Adrenal gland (tissue), 5 donors: ENCODE measurements at regions not wholly inside any gene's neighbourhood (a gene's known extent, or its start where the extent isn't known, plus 50 kb on each side); places are given as distances from the start of the nearest gene placed in this dataset.

ENCODE experiments used
- POLR2A ChIP-seq, 2 donors: fragments of 450-650 bp; IDR thresholded peaks; one replicate each; pipeline ENCODE4 v1.6.1; 2017; ENCODE audit warnings: antibody characterized with exemption in 2 of 2, mild to moderate bottlenecking in 2 of 2, moderate library complexity in 1 of 2
- TF ChIP-seq, protein P1 (sequence below), 6 experiments: fragments of 450-650 bp in 4 of 6; fragments of 200-600 bp in 2 of 6; sonication (generic) in 1 of 6; IDR thresholded peaks; 1 replicate in 5 of 6; 2 replicates in 1 of 6; pipeline versions ENCODE4 v1.5.1 to v1.8.0; 2016 to 2021; ENCODE audit warnings: antibody characterized with exemption in 6 of 6, mild to moderate bottlenecking in 2 of 6, moderate library complexity in 1 of 6
- donor health status: DM: no; HTN: no; CAD: no.

DNA sequence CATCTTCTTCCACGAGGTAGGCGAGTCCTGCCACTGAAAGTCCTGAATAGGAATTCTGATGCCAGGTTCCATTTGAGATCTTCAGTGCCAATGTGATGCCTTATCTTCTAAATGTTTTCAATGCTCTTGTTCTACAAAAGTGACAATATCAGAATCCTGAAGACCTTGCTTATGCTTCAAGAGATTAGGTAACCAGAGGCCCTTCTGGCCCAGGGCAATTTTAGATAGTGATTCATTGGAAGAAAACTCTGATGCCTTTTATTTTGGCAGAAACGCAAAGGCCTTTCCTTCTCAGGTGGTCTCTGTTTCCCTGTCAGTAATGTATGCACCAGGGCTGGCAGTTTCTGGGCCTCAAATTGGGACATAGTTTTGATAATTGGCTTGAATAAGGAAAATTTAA, 144.8 kb downstream of the CEP135 start:
- TF ChIP-seq, protein P1, sequence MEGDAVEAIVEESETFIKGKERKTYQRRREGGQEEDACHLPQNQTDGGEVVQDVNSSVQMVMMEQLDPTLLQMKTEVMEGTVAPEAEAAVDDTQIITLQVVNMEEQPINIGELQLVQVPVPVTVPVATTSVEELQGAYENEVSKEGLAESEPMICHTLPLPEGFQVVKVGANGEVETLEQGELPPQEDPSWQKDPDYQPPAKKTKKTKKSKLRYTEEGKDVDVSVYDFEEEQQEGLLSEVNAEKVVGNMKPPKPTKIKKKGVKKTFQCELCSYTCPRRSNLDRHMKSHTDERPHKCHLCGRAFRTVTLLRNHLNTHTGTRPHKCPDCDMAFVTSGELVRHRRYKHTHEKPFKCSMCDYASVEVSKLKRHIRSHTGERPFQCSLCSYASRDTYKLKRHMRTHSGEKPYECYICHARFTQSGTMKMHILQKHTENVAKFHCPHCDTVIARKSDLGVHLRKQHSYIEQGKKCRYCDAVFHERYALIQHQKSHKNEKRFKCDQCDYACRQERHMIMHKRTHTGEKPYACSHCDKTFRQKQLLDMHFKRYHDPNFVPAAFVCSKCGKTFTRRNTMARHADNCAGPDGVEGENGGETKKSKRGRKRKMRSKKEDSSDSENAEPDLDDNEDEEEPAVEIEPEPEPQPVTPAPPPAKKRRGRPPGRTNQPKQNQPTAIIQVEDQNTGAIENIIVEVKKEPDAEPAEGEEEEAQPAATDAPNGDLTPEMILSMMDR (IDR thresholded peaks at IDR 0.05) = no peak
- TF ChIP-seq POLR2A (IDR thresholded peaks at IDR 0.05) = no peak
